ENCODE measurements at regions not wholly inside any gene's neighbourhood (a gene's known extent, or its start where the extent isn't known, plus 50 kb on each side); places are given as distances from the start of the nearest gene placed in this dataset.
A peak's percentile ranks its signal among the peaks of the same experiment; 100 is the strongest.
"Not testable (repeated sequence)": the region's sequence is repeated elsewhere in the genome, so short reads cannot be mapped to it uniquely, and the experiment has no call there.

DNA sequence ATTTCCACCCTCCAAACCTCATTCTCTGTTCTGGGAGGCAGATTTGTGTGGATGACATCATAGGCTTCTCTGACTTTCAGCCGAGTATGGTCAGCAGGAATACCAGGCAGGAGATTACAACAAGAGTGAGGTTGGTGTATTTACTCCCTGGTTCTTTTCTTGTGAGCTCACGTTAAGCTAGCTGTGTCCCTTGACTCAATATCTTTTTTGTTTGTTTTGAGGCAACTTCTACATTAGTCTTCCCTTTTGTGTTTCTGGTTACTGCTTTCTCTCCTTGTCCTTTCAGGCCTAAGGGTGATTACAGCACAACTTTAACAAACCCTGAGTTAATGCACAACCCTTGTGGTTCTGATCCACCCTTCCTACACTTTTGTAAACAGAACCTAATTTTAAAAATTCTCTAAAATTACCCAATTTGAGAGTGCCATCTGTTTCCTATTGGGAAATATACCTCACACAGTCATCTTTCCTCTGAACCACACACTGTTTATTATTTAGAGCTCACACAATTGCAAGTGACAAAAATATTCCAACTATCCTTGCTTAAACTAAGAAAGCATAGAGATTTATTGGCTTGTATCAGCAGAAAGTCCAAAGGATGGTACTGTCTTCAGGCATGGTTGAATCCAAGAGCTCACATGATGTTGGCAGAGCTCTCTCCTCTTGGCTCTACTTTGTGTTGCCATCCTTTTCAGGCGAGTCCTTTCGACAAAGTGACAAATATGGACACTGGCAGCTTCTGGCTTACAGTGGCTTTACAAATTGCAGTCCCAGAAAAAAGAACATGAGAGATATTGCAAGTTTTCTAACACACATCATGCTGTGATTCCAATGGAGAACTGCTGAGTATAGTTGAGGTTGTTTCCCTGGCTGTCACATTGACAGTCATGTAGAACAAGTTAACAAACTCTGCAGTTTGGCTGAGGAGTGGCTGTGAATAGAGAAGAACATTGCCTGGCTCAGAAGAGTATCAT lies 150.5 kb upstream of the DDIT4L start:
- DNase-seq = no peak

DNA sequence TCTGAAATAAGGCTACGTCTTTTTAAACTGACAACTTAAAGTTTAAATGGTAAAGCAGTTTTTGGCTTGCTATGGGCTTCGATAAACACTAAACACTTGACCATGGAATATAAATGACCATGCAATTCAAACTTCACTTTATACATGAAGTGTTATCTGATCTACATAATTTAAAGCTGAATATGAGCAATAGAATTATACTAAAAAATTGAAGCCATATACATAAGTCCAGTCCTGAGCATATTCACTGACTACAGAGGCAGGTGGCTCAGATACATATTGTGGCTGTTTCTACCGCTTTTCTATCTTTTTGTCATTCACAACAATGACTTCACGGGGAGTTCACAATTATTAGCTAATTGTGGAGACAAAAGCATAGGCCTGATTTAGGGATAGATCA lies 149.6 kb upstream of the DDIT4L start:
- no peak for DNase-seq

DNA sequence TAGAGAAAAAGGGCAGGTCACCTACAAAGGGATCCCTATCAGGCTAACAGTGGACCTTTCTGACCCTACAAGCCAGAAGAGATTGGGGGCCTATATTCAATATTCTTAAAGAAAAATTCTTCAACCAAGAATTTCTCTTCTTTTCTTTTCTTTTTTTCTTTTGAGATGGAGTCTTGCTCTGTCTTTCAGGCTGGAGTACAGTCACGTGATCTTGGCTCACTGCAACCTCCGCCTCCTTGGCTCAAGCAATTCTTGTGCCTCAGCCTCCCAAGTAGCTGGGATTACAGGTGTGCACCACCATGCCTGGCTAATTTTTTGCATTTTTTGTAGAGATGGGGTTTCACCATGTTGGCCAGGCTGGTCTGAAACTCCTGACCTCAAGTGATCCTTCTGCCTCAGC lies 143.2 kb upstream of the DDIT4L start:
- not testable (repeated sequence) for DNase-seq

DNA sequence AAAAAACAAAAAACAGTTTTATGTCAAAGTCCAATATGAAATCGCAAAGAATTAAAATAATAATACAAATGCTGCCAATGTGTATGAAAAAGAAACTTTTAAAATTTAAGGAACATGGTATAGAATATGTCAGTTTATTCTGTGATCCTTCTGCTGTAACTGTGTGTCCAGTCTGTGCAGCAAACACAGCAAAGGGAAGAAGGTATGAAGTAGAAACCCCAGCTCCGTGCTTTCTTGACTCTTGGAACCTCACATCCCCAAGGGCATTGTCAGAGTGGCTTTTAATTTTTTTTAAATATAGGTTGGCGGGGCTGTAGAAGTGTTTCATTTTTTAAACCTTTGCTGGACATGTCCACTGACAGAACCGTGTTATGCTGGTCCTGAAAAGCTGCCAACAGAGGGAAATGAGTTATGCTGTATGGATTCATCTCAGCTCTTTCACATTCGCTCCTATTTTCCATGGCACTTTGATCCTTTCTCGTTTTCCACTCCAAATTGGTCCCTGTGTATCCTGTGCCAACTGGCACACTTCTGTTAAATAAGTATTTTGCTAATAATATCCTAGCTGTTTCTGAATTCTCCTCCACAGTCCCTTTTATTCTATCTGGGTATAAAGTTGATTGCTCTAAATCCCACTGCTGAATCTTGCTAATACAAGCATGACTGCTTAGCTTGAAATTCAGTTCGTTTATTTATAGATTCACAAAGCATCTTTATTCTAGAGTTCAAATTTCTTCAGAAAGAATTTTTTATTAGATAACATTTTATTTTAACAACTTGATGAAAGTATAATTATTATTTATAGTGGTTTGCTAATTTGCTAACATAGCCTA lies 127.0 kb upstream of the DDIT4L start:
- DNase-seq = peak; percentile 53

DNA sequence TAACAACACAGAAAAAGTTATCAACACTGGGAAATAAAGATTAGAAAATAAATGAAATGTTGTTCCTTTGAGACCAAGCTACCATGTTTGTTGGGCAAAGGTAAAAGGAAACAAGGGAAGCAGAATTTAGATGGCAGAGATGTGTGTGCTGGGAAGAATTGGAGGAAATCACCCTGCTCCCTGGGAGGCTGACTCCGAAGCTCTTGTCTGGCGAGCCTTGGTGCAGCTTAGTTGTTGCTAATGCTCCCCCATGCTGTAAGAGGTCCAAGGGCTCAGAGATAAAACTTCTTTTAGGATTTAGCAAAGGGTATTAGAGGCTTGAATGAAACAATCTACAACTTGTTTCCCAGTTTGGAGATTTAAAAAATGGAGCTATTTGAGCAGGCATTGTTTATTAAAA lies 123.8 kb upstream of the DDIT4L start:
- no peak for DNase-seq

DNA sequence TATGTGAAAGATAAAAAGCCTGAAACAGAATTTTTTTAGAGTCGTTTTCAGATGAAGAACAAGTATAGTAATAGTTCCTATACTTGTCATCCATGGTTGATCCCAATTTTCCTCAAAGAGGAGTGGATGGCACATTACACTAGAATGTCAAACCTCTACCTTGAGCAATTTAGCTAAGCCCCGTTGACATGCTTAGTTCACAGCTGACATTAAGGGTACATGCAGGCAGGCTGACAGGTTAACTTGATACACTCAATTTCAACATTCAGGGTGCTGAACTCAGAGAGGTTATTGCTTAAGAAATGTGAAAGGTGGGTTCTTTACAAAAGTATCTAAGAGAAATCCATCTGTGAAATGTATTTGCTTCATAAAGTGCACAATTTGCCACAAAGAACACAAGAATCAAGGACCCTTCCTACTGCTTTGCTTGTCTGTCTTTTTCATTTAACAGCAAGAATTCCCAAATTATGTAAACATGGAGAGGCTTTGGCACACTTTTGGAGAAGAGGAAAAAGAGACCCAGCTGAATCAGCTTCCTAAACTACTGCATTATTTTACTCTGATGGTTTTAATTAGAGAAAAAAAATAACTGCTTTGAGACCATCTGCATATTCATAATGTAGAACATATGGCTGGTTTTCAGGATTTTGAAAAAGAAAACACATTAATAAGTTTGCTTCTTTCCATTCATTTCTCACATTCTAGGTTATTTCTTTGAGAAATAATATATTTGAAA lies 122.5 kb upstream of the DDIT4L start:
- DNase-seq = peak; percentile 39

DNA sequence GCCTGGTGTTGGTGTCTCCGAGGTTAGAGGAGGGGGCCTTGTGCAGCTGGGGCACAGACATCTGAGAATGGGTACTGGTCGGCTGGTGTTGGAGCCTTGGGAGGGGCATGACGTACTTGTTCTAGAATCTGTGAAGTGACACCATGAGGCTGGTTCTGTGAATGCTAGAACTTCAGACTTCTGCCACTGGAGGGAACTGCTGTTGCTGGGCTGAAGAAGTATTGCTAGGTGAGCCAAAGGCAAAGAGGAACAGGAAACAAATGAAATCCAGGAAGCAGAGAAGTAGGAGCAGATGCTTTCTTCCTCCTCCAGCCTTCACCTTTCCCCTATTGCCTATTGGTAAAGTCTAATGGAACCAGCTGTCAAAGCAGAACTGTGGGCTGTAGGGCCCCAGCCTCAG lies 120.9 kb upstream of the DDIT4L start:
- no peak for DNase-seq

DNA sequence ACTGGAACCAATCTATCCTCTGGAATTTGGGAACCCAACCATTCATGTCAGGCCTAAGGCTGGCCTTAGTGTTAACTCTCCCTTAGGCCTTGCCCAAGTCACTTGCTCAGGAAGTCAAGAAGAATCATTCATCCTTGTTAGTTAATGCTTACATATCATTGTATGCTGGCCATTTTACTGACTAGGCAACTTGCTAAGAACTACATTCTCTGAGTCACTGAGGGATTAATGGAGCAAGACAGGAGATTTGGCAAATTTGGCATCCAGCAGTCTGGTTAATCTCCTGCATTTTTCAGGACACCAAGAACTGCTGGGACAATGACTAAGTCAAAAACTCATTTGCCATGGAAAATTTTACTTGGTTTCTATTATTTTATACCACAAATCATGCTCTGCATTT lies 115.8 kb upstream of the DDIT4L start:
- no peak for DNase-seq

DNA sequence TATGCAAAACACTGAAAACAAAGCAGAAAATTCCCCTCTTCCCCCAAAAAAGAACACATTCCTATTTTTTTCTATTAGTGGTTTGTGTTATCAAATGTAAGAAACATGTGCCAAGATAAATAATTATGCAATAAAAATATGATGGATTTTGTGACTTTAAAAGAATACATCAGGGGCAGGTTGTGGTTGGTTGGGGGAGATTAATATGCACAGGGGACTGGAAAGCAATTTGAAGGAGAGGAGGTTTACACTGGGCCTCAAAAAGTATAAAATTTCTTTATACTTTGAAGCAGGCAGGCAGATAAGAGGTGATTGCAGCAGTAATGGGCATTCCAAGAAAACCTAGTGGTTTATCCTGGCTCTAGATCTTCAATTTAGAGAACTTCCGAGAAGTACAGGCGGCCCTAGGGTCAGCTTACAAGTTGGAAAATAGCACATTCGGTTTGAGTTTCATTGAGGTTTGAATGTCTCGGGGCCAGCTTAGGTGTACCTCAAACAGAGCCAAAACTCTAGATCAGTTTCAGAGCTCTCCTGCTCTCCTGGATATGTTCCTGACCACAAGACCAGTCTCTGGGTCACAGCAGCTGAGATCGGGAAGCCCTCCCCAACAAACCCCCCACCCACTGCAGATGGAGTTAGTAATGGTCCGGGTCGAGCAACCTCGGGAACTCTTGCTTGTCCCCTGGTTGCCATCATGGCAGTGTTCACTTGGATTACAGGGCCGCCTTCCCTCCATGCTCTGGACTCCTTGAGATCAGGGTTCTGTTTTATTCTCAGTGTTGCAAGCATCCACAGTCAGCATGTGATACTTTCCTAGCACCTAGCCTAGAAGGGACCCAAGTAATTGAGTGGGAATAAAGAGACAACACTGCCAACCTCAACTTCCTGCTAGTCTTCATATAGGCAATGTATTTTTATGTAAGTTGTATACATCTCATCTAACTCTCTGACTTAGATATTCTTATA lies 112.1 kb upstream of the DDIT4L start:
- no peak for DNase-seq

DNA sequence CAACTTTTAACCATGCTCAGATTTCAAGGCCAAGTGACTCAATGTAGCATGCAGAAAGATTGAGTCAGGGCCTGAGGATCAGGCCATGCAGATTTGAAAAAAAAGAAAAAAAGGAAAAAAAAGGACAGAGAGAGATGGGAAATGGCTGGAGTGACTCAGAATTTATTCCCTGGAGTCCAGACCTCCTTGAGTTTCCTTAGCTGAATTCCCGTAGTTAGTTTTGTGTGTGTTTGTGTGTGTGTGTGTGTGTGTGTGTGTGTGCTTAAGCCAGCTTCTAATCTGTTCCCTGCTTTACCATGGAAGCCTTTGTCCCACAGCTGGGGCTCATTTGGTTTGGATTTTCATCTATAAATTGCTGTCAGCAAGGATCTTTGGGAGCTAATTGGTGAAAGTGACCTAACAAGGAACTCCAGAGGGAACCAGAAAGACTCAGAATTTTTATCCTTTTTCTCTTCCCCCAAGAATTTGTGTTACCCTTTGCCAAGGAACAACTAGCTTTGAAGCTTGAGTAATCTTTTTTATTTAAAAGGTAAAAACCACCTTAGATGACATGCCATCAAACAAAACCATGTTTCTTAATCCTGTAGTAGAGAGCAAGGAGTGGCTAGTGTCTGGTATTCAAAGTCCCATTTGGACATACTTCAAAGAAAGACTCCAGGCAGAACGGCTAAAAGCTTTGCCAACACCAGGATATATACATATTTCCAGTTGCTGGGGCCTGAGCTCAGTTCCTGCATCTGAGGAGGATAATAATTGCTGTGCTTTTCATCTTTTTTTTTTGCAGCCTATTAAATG lies 109.0 kb upstream of the DDIT4L start:
- DNase-seq = peak; percentile 68

DNA sequence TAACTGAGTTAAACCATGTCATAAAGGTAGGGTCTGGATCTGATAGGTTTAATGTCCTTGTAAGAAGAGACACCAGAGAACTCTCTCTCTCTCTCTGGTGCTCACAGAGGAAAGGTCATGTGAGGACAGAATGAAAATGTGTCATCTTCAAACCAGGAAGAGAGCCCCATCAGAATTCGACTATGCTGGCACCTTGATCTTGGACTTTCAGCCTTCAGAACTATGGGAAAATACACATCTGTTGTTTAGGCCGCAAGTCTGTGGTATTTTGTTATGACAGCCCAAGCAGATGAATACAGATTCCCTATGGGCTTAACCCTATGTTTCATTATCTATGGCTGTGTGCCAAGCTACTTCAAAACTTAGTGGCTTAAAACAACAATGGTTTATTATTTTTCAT lies 105.5 kb upstream of the DDIT4L start:
- no peak for DNase-seq

DNA sequence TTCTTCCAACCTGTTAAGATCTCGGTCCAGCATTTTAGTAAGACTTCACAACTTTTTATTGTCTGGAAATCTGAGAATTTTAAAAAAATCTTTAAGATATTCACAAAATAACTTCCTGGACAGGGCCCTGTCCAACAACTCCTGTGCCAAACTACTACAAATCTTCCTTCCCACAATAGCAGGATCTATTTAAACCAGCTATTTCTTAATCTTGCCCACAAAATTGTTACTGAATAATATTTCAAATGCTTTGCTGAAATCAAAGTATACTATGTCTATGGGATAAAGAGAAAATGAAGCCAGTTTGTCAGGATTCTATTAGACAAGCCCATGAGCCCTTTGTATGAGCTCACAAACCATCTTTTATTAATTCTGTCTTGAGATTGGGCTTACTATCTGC lies 104.1 kb upstream of the DDIT4L start:
- DNase-seq = no peak

DNA sequence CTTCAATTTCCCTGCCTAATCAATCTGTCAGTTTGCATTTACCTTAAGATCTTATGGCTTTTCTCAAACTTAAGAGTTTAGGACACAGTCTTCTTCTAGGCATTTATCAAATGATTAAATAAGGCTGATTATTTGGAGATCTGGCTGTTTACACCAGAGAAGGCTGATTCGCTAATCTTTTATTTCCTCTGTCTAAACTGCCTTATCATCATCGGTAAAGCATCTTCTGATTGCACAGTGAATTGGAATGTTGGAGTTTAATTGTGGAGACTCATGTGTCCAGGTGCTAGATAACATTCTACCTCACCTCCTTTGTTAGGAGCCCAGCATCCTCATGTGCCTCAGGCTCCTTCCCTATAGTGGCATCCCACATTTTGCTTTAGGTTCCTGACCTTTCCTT lies 100.3 kb upstream of the DDIT4L start:
- no peak for DNase-seq

DNA sequence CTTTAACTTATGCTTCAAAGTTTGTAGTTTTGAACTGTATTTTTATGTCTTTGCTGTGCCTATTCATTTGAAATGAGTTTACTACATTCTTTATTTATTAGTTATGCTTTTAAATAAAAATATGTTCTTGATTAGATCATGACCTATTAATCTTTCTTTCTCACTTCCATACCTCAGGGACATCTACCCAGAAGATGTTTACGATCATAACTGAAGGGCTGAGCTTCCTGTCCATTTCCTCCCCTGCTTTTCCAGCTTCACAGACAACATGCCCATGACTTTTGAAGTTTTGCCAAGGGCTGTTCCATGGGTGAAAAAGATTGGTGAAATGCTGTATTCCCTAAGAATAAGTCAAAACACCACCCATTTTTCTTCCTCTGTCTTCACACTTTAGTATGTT lies 99.7 kb upstream of the DDIT4L start:
- no peak for DNase-seq

DNA sequence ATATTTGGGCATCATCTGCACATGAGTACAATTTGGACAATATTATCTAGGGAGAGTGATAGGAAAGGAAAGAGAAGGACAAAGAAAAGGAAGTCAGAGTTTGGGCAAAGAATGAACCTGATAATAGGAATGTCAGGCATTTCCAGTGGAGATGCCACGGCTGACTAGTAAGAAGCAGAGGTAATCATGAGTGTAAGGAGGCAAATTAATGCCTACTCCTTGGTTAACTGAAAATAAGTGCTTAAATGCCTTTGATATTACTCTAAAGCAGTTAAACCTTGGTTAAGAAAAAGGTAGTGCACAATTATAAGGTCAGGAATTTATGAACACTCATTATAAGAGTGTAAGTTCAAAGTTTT lies 99.2 kb upstream of the DDIT4L start:
- DNase-seq = no peak

DNA sequence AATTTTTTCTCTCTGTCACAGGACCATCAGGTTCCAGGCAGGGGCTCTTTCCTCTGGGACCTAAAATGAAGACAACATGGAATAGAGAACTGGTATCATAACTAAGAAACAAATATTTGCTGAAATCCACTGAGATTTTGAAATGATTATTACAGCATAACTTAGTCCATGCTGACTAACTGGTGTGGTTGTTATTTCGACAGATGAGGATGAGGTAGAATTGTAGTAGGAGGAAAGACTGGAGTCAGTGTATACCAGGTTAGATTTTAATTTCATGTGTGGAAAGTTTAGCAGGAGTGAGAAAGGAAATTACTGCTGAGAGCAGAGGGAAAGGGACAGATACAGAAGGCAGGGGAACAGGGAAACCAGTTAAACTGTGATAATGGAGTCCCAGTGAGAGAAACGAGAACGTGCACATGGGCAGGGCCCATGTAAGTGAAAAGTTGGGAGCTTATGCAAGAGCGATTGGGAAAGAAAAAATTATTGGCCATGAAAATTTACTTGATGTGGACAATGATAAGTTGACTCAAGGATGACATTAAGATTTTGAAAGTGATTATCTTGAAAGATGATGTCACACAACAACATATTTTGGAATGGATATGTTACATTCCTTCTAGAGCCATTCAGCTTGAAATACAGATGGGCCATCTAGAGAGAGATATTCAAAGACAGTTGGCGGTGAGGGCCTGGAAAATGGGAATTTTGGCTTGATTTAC lies 98.7 kb upstream of the DDIT4L start:
- no peak for DNase-seq

DNA sequence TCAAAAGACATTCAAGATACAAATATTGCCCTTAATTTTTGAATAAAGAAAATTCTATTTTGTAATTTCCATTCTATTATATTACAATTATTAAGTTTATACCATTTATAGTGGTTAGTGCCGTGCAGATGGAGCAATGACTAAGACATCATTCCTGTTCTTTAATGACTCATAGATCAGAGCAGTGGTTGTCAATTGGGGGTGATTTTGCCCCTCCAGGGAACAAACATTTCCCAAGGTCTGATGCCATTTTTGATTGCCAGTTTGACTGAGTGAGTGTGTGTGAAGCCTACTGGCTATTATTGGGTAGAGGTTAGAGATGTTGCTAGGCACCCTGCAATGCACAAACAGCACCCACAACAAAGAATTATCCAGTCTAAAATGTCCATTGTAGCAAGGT lies 97.9 kb upstream of the DDIT4L start:
- DNase-seq = no peak

DNA sequence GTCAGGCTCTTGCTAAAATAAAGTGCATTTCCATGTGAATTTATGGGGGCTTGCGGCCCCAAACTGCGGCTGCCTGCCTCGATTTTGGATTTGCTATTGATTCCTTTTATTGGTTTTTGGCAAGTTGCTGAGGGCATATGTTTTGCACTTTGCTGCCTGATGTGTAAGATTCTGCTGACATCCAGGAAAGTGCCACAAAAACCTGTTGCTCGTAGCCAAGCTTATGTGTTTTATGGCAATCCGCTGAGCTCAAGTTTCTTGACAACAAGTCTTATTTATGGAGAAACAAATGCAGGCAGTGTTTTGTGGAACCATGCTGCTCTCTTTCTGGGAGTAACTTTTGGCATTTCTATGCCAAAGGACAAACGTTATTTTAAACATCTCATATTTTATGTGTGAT lies 97.3 kb upstream of the DDIT4L start:
- DNase-seq = no peak

DNA sequence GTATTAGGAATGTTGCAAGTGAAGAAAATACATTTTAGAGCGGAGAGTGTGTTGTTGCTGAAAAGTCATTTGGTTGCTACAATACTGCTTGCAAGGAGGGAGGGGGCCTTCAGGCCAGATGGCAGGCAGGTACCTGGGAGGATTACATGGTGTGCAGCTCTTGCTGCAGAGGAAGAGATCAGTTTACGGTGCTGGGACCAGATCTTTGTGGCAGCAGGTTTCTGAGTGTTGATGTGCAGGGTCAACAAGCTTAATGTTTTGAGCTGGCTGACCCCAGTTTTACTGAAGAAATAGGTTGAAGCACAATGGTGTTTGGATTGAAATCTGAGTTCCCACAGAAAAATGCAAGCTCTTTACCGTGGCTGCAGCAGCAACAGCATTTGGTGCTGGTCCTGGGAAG lies 96.4 kb upstream of the DDIT4L start:
- DNase-seq = no peak

DNA sequence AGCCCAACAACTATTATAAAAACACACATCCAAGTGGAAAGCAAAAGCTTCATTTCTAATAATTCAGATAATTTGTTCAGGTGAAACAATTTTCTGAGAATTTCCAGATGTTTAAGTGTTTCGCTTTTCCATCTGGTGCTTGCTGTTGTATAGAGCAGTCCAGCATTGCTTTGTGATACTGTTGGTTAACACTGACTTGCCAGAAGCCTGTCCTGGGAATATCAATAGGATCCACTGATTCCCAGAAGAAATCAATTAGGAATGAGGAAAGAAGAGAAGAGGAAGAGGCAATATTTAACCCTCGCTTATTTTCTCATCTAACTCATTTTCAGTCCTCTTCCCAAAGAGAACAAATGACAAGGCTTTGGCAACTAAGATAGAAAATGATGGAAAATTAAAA lies 94.9 kb upstream of the DDIT4L start:
- DNase-seq = no peak
